DMS 273 treated with DMSO at 0.1 percent for 48 hours (cell line): ENCODE measurements at regions not wholly inside any gene's neighbourhood (a gene's known extent, or its start where the extent isn't known, plus 50 kb on each side); places are given as distances from the start of the nearest gene placed in this dataset.
"Not testable (repeated sequence)": the region's sequence is repeated elsewhere in the genome, so short reads cannot be mapped to it uniquely, and the experiment has no call there.

Experiments
- DNase-seq: peaks from one replicate; lab custom pipeline; 2025; lab: John Stamatoyannopoulos, UW

DNA sequence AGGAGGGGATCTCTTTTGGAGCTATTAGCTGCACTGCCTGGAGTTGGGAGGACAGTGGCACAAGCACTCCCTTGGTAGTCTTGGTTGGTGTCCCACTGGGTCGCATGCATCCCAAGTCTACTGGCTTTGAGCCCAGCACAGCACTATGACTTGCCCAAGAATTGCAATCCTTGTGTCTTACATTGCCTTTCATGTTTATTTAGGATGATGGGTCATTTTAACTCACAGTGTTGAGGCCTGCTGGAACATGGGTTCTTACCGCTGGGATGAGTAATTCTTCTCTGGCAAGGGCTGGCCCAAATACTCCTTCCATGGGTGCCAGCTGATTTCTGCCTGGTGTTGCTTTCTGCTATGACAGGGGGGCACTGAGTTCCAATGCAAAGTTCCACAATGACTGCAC is 185.5 kb downstream of the TEX13C start:
- no peak for DNase-seq

DNA sequence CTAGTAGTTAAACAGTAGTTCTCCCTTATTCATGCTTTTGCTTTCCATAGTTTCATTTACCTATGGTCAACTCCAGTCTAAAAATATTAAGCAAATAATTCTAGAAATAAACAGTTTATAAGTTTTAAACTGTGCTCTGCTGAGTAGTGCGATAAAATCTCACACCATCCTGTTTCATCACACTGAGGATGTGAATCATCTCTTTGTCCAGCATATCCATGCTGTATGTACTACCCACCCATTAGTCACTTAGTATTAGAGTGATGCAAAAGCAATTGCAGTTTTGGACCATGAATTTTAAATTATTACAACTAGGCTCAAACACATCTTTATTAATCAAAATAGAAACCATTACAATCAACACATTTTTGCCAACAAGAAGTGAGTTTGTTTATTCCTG is 187.4 kb downstream of the TEX13C start:
- DNase-seq = no peak

DNA sequence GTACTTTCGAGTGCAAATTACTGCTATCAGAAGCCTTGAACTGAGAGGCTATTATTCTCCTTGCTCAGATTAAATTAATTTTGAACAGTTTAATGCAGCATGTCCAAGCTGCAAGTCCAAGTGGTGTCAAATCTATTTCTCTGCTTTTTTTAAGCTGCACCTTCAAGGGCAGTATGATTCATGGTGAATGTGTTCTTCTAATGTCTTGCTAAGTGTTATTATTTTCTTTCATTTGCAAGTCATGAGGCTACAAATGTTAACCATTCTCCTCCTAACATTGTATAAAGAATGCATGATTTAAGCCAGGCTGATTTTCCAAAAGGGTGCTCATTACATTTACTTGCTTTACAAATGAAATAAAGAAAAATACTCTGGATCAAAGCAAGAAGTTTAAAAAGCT is 200.4 kb downstream of the TEX13C start:
- no peak for DNase-seq

DNA sequence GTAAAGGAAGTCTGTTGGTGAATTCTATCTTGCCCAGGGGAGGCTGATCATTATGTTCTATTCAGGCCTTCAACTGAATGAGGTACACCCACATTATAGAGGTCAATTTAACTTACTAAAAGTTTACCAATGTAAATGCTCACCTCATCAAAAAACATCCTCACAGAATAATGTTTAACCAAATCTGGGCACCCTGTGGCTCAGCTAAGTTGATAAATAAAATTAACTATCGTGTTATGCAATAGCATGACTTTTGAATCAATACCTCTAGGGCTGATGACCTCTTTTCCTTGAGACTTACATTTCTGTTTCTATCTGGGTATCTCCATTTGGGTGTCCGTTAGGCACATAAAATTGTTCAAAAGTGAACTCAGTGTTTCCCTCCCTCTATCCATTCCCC is 203.1 kb downstream of the TEX13C start:
- no peak for DNase-seq

DNA sequence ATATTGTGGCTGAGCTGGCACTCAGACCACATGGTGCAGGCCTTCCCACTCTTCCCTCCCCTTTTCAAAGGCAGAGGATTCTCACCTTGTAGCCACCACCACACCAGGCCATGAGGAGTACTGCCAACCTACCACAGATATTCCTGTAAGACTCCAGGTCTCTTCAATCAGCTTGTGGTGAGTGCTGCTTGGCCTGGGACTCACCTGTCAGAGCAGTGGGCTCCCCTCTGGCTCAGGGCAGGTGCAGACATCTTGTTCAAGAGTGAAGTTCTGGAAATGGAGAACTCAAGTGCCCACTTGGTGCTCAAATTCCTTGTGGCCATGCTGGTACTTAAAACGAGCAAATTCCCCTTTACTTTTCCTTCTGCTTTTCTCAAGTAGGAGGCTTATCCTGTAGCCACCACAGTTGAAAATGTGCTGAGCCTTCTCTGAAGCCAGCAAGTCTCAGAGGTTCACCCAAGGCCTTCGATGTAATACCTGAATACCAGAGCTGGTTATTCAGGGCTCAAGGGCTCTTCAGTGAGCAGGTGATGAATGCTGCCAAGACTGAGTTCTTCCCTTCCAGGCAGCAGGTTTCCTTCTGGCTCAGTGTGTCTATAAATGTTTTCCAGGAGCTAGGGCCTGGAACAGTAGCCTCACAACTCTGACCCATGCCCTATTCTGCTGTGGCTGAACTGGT is 212.9 kb downstream of the TEX13C start:
- no peak for DNase-seq

DNA sequence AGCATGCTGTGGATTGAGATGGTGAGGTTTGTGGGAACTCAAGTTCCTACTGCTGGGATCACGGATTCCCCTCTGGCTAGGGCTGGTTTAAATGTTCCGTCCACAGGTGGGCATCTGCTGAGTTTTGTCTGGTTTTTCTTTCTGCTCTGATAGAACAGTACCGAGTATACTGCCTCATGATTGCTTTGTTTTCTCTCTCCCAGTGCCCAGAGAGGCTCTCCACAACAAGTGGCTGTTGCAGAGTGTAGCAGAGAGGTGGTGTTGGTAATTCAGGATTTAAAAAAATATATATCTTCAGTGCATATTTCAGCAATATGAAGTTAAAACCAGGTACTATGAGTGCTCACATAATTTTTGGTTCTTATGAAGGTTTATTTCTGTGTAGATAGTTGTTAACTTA is 213.7 kb downstream of the TEX13C start:
- DNase-seq = no peak

DNA sequence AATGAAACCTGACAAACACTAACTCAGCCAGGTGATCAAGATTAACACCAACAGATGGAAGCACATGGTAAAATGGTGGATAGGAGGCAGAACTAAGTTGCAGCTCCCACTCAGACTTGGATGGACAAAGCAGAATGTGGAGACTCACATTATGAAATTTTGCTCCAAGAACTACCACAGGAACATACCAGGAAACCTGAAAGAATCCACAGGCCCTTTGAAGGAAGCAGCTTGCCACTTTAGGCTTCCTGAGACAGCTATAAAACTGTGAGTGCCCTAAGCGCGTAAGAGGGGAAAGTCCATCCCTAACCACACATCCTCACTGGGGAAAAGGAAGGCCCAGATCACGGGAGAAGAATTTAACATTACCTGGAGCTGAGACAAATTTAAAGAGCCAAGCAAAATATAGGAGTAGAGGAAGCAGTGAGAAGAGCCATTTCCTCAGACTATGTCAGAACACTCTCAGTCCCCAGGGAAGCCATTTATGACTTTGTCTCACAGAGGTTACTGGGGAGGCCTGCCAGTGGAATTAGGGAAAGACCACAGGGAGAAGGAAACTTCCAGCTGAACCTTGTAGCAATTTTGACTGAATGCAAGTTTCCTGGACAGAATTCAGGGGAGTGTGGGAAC is 224.5 kb downstream of the TEX13C start:
- no peak for DNase-seq

DNA sequence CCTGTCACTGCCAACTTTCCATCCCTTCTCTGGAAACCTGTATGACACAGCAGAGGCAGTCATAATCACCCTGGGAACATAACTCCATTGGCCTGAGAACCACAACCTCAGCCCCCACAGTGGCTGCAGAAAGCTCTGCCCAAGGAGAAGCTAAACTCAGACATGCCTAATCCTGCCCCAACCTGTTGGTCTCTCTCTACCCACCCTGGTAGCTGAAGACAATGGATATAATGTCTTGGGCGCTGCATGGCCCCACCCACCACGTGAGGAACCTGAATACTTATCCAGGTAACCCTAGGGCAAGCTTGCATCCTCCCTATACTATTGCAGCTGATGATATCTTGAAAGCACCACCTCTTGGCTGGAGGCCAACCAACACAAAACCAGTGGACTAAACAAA is 225.2 kb downstream of the TEX13C start:
- no peak for DNase-seq

DNA sequence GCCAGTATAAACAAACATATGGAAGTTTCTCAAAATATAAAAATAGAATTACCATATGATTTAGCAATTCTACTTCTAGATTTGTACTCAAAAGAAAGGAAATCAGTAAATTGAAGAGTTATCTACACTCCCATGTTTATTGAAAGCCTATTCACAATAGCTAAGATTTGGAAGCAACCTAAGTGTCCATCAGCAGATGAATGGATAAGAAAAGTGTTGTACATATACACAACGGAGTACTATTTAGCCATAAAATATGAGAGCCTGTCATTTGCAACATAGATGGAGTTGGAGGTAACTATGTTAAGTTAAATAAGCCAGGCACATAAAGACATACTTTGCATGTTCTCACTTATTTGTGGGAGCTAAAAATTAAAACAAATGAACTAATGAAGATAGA is 257.8 kb downstream of the TEX13C start:
- DNase-seq = no peak

DNA sequence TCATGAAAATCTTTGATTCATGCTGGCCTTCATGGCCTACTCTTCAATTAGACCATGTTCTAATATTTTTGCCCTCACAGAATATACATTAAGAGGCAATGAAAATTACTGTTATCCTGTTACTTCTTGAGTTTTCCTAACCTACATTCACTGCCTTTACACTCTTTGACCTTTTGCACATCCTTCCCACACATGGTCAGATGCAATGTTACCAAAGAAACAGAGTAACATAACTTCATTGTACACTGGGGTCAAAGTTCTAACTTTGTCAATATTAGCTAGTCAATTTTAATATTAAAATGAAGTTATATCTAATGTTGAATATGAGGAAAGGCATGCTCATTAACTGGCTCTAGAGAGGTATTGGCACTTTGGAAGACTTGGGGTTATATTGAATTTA is 284.8 kb downstream of the TEX13C start:
- DNase-seq = no peak

DNA sequence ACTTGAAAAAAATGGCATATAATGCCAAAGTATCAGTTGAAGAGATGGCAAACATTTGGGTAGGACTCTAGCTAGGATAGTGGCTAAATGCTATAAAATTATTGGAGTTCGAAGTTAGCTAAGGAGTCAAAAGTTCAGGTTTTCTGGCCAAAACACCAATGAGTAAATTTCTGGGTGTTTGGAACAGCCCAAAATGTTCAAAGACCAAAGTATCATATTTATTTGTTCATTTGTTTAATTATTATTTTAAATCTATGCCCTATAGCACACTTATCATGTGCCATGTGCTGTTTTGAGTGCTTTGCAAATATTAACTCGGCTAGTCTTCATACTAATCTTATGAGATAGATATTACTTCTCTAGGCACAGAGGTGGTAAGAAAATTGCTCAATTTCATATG is 285.5 kb downstream of the TEX13C start:
- no peak for DNase-seq

DNA sequence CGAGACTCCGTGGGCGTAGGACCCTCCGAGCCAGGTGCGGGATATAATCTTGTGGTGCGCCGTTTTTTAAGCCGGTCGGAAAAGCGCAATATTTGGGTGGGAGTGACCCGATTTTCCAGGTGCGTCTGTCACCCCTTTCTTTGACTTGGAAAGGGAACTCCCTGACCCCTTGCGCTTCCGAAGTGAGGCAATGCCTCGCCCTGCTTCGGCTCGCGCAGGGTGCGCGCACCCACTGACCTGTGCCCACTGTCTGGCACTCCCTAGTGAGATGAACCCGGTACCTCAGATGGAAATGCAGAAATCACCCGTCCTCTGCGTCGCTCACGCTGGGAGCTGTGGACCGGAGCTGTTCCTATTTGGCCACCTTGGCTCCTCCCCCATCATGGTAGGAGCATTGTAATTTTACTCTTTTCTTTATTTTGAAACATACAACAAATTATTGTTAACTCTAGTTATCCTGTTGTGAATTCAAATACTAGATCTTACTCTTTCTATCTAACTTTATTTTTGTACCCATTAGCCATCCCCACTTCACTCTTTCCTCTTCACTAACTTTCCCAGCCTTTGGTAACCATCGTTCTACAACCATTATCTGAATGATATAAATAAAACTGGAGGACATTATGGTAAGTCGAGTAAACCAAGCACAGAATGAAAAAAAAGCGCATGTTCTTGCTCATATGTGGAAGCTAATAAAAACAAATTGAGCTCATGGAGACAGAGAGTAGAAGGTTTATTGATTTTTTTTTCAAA is 295.1 kb downstream of the TEX13C start:
- DNase-seq = not testable (repeated sequence)

DNA sequence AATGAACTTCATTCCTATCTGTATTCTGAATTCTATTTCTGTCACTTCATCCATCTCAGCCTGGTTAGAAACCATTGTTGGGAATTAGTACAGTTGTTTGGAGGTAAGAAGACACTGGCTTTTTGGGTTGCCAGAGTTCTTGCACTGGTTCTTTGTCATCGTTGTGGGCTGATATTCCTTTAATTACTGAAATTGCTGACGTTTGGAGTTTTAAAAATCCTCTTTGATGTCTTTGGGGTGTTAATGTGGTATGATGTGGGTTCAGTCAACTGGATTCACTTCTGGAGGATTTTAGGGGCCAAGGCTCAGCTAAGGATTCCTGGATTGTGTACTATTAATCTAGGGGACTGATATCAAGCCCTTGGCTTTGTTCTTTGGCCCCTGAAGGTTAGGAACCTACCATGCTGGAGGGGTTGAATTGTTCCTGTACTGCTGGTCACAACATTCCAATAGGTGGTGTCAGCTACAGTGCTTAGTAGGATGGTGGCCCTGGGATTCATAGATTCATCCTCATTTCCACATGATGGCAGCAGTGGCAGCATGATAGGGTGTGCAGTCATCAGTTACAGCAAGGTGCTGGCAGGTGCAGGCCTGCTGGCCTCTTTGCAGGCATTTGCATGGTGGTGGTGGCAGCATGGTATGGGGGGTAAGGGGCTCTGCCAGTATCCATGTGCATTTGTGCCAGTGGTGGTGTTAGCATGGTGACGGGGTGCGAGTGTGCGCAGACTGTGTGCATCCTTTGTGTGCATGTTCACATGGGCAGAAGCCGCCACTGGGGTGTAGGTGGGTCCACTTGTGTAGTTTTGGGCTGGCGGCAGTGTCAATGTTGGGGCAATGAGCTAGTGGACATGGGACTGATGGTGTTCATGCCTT is 301.3 kb downstream of the TEX13C start:
- DNase-seq = no peak

DNA sequence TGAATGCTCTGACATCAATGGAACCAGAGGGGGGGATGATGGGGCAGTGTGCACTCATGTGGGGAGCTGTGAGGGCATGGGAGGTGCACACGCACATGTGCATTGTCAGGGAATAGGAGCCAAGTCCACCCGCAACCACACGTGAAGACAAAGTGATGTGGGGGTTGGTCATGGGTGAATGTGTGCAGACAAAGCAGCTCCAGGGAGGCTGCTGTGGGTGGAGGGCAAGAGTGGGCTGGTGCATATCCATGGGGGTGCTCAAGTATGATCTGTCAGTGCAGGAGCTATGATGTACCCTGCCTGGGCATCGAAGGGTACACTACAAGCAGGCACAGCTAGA is 301.9 kb downstream of the TEX13C start:
- DNase-seq = no peak

DNA sequence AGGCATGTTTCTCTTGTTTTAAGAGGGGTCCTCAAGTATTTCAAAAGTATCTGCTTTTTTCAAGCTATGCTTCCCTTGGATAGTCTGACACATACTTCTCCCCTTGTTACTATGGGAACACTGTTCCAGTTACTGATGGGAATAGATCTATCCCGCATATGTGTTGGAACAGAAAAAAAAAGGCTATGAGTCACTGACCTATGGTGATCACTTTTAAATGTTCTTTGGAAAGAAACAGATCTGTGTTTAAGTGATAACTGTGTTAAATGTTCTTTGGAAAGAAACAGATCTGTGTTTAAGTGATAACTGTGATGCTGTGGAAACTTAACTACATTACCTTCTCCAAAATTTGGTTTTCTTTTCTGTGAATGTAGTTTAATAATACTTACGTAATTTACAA is 303.2 kb downstream of the TEX13C start:
- no peak for DNase-seq

DNA sequence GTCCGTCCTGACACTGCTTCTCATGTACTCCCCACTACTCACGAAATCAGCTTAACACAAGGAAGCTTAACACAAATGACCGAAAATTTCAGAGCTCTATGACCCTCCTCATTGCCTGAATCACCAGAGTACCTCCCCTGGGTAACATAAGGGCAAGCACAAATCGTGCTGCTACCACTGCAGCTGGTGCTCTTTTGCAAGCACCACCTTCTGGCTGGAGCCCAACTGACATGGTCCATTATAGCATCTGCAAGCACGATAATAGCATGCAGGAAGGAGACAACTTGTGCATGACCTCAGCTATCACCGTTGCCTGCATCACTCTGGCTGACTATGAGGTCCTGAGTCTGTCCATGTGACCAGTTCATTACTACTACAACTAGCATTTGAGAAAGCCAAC is 308.0 kb downstream of the TEX13C start:
- DNase-seq = no peak

DNA sequence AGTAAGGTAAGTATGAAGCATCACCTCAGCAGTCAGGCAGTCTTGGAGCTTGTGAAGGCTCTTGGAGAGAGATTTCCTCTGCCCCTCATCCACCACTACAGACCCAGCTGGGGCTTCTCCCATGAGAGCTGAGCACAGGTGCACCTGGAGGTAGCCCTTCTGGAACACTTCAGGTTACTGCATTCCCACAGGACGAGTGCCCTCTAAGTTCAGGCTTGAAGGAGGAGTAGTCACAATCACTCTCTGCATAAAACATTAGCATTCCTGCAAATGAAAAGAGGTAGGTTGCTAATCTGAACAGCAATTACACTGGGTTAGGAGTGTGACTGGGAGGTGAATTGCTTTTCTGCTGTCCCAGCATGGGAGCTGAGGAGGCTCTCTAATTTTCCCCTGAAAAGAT is 308.8 kb downstream of the TEX13C start:
- DNase-seq = no peak

DNA sequence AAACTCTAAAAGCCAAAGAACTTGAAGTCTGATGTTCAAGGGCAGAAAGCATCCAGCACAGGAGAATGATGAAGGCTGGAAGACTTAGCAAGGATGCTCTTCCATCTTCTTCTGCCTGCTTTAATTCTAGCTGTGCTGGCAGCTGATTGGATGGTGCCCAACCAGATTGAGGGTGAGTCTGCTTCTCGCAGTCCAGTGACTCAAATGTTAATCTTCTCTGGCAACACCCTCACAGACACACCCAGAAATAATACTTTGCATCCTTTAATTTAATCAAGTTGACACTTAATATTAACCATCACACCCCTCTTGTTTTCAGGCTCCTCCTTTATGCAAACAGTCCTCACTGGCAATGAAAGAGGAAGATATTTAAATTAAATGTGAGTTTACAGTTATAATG is 321.7 kb downstream of the TEX13C start:
- no peak for DNase-seq

DNA sequence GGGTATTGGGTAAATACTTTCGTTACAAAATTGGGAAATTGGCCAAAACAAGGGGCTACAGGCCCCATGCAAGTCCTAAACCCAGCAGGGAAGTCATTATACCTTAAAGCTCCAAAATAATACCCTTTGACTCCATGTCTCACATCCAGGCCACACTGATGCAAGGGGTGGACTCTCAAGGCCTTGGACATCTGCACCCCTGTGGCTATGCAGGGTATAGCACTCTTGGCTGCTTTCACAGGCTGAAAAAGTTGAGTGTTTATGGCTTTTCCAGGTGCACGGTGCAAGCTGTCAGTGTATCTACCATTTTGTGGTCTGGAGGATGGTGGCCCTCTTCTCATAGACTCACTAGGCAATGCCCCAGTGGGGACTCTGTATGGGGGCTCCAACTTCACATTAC is 326.5 kb downstream of the TEX13C start:
- no peak for DNase-seq

DNA sequence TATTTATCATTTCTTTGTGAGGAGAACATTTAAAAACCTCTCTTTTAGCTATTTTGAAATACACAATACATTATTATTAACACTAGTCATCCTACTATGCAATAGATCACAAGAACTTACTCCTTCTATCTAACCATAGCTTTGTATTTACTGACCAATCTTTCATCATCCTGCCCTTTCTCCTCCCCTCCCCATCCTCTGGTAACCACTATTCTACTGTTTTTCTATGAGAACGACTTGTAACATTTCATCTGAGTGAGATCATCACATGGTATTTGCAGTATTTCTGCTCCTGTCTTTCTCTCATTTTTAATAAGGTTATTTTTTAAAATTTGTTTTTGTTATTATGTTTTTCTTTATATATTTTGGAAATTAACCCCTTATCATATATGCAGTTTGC is 331.8 kb downstream of the TEX13C start:
- no peak for DNase-seq

DNA sequence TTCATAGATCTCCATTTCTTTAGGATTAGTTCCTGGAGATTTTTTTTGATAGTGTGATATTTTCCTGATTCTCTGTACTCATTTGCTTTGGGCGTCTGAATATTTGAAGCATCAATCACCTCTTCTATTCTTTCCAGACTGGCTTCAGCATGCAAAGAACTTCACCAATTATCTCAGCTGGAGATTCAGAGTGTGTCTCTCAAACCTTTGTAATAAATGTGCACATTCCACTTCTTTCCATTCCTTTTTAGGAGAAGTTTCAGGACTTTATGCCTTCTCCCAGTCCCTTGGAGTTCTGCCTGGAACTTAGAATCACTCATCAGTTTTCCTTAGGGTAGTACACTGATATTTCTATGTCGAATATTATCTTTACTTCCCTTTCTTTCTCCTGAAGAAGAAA is 334.8 kb downstream of the TEX13C start:
- DNase-seq = no peak

DNA sequence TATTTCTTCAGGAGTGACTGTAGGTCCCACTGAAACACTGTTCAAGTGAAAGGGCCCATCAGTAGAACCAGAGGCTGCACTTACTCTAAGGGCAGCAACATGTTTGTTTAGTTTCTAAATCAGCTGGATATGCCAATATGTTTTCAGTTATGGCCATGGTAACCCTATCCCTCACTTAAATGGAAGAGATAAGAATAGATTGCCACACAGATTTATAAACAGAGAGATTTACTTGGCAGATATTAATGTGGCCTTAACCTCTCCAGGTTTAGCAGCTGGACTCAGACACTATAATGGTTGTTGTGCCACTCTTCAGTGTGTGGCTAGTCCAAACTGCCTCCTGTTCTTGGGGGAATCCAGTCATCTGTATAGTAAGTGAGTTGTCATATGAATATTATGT is 354.1 kb downstream of the TEX13C start:
- DNase-seq = no peak

DNA sequence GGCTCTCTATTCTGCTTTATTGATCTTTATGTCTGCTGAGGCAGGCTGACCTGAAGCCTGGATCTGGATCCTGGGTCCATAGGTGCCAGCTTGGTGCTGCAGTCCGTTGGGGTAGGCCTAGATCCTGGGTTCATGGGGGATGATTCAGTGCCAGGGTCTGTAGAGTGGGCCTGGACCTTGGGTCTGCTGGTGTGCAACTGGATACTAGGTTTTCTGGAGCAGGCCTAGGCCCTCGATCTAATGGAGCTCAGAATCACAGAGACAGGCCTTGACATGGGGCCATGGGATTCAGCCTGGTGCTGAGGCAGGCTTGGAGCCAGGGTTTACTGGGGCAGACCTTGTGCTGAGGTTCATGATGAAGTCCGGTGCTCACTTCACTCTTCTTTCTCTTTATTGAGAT is 358.6 kb downstream of the TEX13C start:
- no peak for DNase-seq
